ENCODE measurements at regions not wholly inside any gene's neighbourhood (a gene's known extent, or its start where the extent isn't known, plus 50 kb on each side); places are given as distances from the start of the nearest gene placed in this dataset.

GRCh38 chr5:4772591-4772990, 367.5 kb upstream of the ADAMTS16 start:
- in situ Hi-C loops (cut with HindIII; ENCODE audit: low pct_unique_long_range_greater_than_20kb, low sequenced_read_pairs) = no loop called here
- DNase-seq (ENCODE audit: low read depth, low spot score) = no peak

- no peak for DNase-seq (ENCODE audit: low read depth, low spot score)
- in situ Hi-C loops (cut with HindIII; ENCODE audit: low pct_unique_long_range_greater_than_20kb, low sequenced_read_pairs) = no loop called here
Observed at GRCh38 chr5:4773827-4774317, 366.3 kb upstream of the ADAMTS16 start.

- DNase-seq (ENCODE audit: low read depth, low spot score) = no peak
Observed at GRCh38 chr5:4777435-4777834, 362.7 kb upstream of the ADAMTS16 start.

GRCh38 chr5:4780633-4781032, 359.5 kb upstream of the ADAMTS16 start:
- no peak for DNase-seq (ENCODE audit: low read depth, low spot score)
- in situ Hi-C loops (cut with HindIII; ENCODE audit: low pct_unique_long_range_greater_than_20kb, low sequenced_read_pairs) = no loop called here

More at GRCh38 chr5:4777435-4777834, 362.7 kb upstream of the ADAMTS16 start:
- in situ Hi-C loops (cut with HindIII; ENCODE audit: low pct_unique_long_range_greater_than_20kb, low sequenced_read_pairs) = no loop called here

GRCh38 chr5:4781299-4781698, 358.8 kb upstream of the ADAMTS16 start:
- in situ Hi-C loops (cut with HindIII; ENCODE audit: low pct_unique_long_range_greater_than_20kb, low sequenced_read_pairs) = no loop called here

GRCh38 chr5:4785971-4786370, 354.2 kb upstream of the ADAMTS16 start:
- in situ Hi-C loops (cut with HindIII; ENCODE audit: low pct_unique_long_range_greater_than_20kb, low sequenced_read_pairs) = no loop called here
- DNase-seq (ENCODE audit: low read depth, low spot score) = no peak

More at GRCh38 chr5:4781299-4781698, 358.8 kb upstream of the ADAMTS16 start:
- DNase-seq (ENCODE audit: low read depth, low spot score) = no peak

GRCh38 chr5:4797445-4797844, 342.7 kb upstream of the ADAMTS16 start:
- in situ Hi-C loops (cut with HindIII; ENCODE audit: low pct_unique_long_range_greater_than_20kb, low sequenced_read_pairs) = no loop called here
- no peak for DNase-seq (ENCODE audit: low read depth, low spot score)

- in situ Hi-C loops (cut with HindIII; ENCODE audit: low pct_unique_long_range_greater_than_20kb, low sequenced_read_pairs) = no loop called here
- no peak for DNase-seq (ENCODE audit: low read depth, low spot score)
Observed at GRCh38 chr5:4802044-4802443, 338.1 kb upstream of the ADAMTS16 start.

- in situ Hi-C loops (cut with HindIII; ENCODE audit: low pct_unique_long_range_greater_than_20kb, low sequenced_read_pairs) = no loop called here
- DNase-seq (ENCODE audit: low read depth, low spot score) = no peak
Observed at GRCh38 chr5:4804691-4805360, 335.3 kb upstream of the ADAMTS16 start.

- no peak for DNase-seq (ENCODE audit: low read depth, low spot score)
- in situ Hi-C loops (cut with HindIII; ENCODE audit: low pct_unique_long_range_greater_than_20kb, low sequenced_read_pairs) = no loop called here
Observed at GRCh38 chr5:4815002-4815401, 325.1 kb upstream of the ADAMTS16 start.

GRCh38 chr5:4817767-4818166, 322.4 kb upstream of the ADAMTS16 start:
- DNase-seq (ENCODE audit: low read depth, low spot score) = no peak
- in situ Hi-C loops (cut with HindIII; ENCODE audit: low pct_unique_long_range_greater_than_20kb, low sequenced_read_pairs) = no loop called here

- in situ Hi-C loops (cut with HindIII; ENCODE audit: low pct_unique_long_range_greater_than_20kb, low sequenced_read_pairs) = no loop called here
Observed at GRCh38 chr5:4831325-4831724, 308.8 kb upstream of the ADAMTS16 start.

GRCh38 chr5:4832471-4832870, 307.7 kb upstream of the ADAMTS16 start:
- no peak for DNase-seq (ENCODE audit: low read depth, low spot score)
- in situ Hi-C loops (cut with HindIII; ENCODE audit: low pct_unique_long_range_greater_than_20kb, low sequenced_read_pairs) = no loop called here

More at GRCh38 chr5:4831325-4831724, 308.8 kb upstream of the ADAMTS16 start:
- DNase-seq (ENCODE audit: low read depth, low spot score) = no peak

GRCh38 chr5:4833104-4833738, 306.9 kb upstream of the ADAMTS16 start:
- DNase-seq (ENCODE audit: low read depth, low spot score) = no peak
- in situ Hi-C loops (cut with HindIII; ENCODE audit: low pct_unique_long_range_greater_than_20kb, low sequenced_read_pairs) = no loop called here

GRCh38 chr5:4837489-4838058, 302.6 kb upstream of the ADAMTS16 start:
- in situ Hi-C loops (cut with HindIII; ENCODE audit: low pct_unique_long_range_greater_than_20kb, low sequenced_read_pairs) = no loop called here
- no peak for DNase-seq (ENCODE audit: low read depth, low spot score)

GRCh38 chr5:4845221-4845620, 294.9 kb upstream of the ADAMTS16 start:
- in situ Hi-C loops (cut with HindIII; ENCODE audit: low pct_unique_long_range_greater_than_20kb, low sequenced_read_pairs) = no loop called here
- no peak for DNase-seq (ENCODE audit: low read depth, low spot score)

- no peak for DNase-seq (ENCODE audit: low read depth, low spot score)
- in situ Hi-C loops (cut with HindIII; ENCODE audit: low pct_unique_long_range_greater_than_20kb, low sequenced_read_pairs) = no loop called here
Observed at GRCh38 chr5:4847766-4848165, 292.4 kb upstream of the ADAMTS16 start.

- in situ Hi-C loops (cut with HindIII; ENCODE audit: low pct_unique_long_range_greater_than_20kb, low sequenced_read_pairs) = no loop called here
- DNase-seq (ENCODE audit: low read depth, low spot score) = no peak
Observed at GRCh38 chr5:4855036-4855435, 285.1 kb upstream of the ADAMTS16 start.

GRCh38 chr5:4855880-4856279, 284.2 kb upstream of the ADAMTS16 start:
- in situ Hi-C loops (cut with HindIII; ENCODE audit: low pct_unique_long_range_greater_than_20kb, low sequenced_read_pairs) = no loop called here
- no peak for DNase-seq (ENCODE audit: low read depth, low spot score)

All from SK-MEL-5 (cell line).